Neural cell (in vitro differentiated cells): ENCODE measurements at regions not wholly inside any gene's neighbourhood (a gene's known extent, or its start where the extent isn't known, plus 50 kb on each side); places are given as distances from the start of the nearest gene placed in this dataset.

Experiments used
- EP300 ChIP-seq: fragments of 450-650 bp; conservative IDR thresholded peaks from 2 replicates; pipeline ENCODE4 v1.6.1; 2014; ENCODE audit warnings: antibody characterized with exemption, mild to moderate bottlenecking, moderate library complexity; ENCODE audit not compliant: poor library complexity, severe bottlenecking
- RAD21 ChIP-seq: fragments of 450-650 bp; conservative IDR thresholded peaks from 2 replicates; pipeline ENCODE4 v1.6.1; 2014; ENCODE audit warnings: antibody characterized with exemption, mild to moderate bottlenecking, moderate library complexity

GRCh38 chr20:60507087-60507694 is 549.0 kb downstream of the CDH26 start:
- TF ChIP-seq EP300 = no peak
- TF ChIP-seq RAD21 = no peak
